MM.1S (cell line): ENCODE measurements at regions not wholly inside any gene's neighbourhood (a gene's known extent, or its start where the extent isn't known, plus 50 kb on each side); places are given as distances from the start of the nearest gene placed in this dataset.

Source experiments
- EZH2 ChIP-seq: fragments of 300-600 bp; sonication (generic); optimal IDR thresholded peaks from 2 replicates; pipeline ENCODE3; 2017; ENCODE audit warnings: low read depth, mild to moderate bottlenecking, antibody characterized with exemption, low read length, mixed read lengths
- TF ChIP-seq, protein P1 (sequence below): fragments of 300-600 bp; sonication (generic); IDR thresholded peaks from 2 replicates; pipeline ENCODE4 v1.5.1; 2016; ENCODE audit warnings: antibody characterized with exemption, low read length, mixed read lengths

GRCh38 chrX:6679988-6680387 is 145.1 kb upstream of the VCX3A start:
- TF ChIP-seq, protein P1, sequence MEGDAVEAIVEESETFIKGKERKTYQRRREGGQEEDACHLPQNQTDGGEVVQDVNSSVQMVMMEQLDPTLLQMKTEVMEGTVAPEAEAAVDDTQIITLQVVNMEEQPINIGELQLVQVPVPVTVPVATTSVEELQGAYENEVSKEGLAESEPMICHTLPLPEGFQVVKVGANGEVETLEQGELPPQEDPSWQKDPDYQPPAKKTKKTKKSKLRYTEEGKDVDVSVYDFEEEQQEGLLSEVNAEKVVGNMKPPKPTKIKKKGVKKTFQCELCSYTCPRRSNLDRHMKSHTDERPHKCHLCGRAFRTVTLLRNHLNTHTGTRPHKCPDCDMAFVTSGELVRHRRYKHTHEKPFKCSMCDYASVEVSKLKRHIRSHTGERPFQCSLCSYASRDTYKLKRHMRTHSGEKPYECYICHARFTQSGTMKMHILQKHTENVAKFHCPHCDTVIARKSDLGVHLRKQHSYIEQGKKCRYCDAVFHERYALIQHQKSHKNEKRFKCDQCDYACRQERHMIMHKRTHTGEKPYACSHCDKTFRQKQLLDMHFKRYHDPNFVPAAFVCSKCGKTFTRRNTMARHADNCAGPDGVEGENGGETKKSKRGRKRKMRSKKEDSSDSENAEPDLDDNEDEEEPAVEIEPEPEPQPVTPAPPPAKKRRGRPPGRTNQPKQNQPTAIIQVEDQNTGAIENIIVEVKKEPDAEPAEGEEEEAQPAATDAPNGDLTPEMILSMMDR, result no peak
- TF ChIP-seq EZH2, result no peak
